Effector memory CD8-positive, alpha-beta T cell (primary cell): ENCODE measurements at regions not wholly inside any gene's neighbourhood (a gene's known extent, or its start where the extent isn't known, plus 50 kb on each side); places are given as distances from the start of the nearest gene placed in this dataset.

Experiments
- ATAC-seq: fragments of 150-1000 bp; cut with Tn5 transposase; replicated peaks from 2 replicates; pipeline ENCODE4 v1.10.0; 2021; ENCODE audit warnings: mild to moderate bottlenecking, moderate library complexity
- DNase-seq, 3 experiments: peaks; one replicate each; pipeline ENCODE4 v3.0.0; 2021
- H3K27ac Mint-ChIP-seq, 2 donors: one replicate each; pipeline ENCODE4 v1.8.0; 2022; ENCODE audit warnings: mild to moderate bottlenecking in 2 of 2, mixed read lengths in 2 of 2, moderate library complexity in 2 of 2
- H3K27me3 Mint-ChIP-seq, 2 donors: one replicate each; pipeline ENCODE4 v1.8.0; 2022; ENCODE audit warnings: mixed read lengths in 2 of 2
- H3K36me3 Mint-ChIP-seq: one replicate; pipeline ENCODE4 v1.8.0; 2022; ENCODE audit warnings: mild to moderate bottlenecking, moderate library complexity, mixed read lengths; ENCODE audit not compliant: insufficient read depth
- H3K4me1 Mint-ChIP-seq, 2 donors: one replicate each; pipeline ENCODE4 v1.8.0; 2022; ENCODE audit warnings: low read depth in 2 of 2, mixed read lengths in 2 of 2
- H3K4me3 Mint-ChIP-seq, 2 donors: one replicate each; pipeline ENCODE4 v1.8.0; 2022; ENCODE audit warnings: mild to moderate bottlenecking in 2 of 2, mixed read lengths in 2 of 2, moderate library complexity in 2 of 2
- H3K9me3 Mint-ChIP-seq, 2 donors: one replicate each; pipeline ENCODE4 v1.8.0; 2022; ENCODE audit warnings: mixed read lengths in 2 of 2

GRCh38 chr2:195369218-195369587, 287.8 kb upstream of the SLC39A10 start:
- Mint-ChIP-seq H3K4me1 (peaks cover 0 to 7% of the 10 kb centered on the region in 2 donors), H3K27ac (peak overlapping the region; percentile 65 to 87), H3K36me3 (no peaks in the 10 kb centered on the region), H3K27me3 (no peaks in the 10 kb centered on the region), H3K9me3 (peaks cover 3 to 15% of the 10 kb centered on the region in 2 donors), H3K4me3 (peak overlapping the region; percentile 53 to 73)
- DNase-seq = no peak
- no peak for ATAC-seq

GRCh38 chr2:195368249-195369217, 288.5 kb upstream of the SLC39A10 start:
- H3K4me1 Mint-ChIP-seq = peaks cover 0 to 7% of the 10 kb centered on the region in 2 donors
- H3K27ac Mint-ChIP-seq = peak overlapping the region; percentile 65 to 87
- peak; percentile 31 for ATAC-seq

GRCh38 chr2:195367809-195368208, 289.2 kb upstream of the SLC39A10 start:
- Mint-ChIP-seq H3K27ac (peak overlapping the region in 1 of 2 donors; percentile 87), H3K4me1 (peaks cover 0 to 7% of the 10 kb centered on the region in 2 donors), H3K4me3 (peak overlapping the region; percentile 53 to 73), H3K9me3 (peaks cover 3 to 15% of the 10 kb centered on the region in 2 donors), H3K36me3 (no peaks in the 10 kb centered on the region), H3K27me3 (no peaks in the 10 kb centered on the region)
- DNase-seq = no peak
- ATAC-seq = no peak

More at GRCh38 chr2:195368249-195369217, 288.5 kb upstream of the SLC39A10 start:
- H3K4me3 Mint-ChIP-seq = peak overlapping the region; percentile 53 to 73
- H3K9me3 Mint-ChIP-seq = peaks cover 3 to 15% of the 10 kb centered on the region in 2 donors
- no peaks in the 10 kb centered on the region for H3K27me3 Mint-ChIP-seq
- DNase-seq = no peak
- no peaks in the 10 kb centered on the region for H3K36me3 Mint-ChIP-seq

DNA sequence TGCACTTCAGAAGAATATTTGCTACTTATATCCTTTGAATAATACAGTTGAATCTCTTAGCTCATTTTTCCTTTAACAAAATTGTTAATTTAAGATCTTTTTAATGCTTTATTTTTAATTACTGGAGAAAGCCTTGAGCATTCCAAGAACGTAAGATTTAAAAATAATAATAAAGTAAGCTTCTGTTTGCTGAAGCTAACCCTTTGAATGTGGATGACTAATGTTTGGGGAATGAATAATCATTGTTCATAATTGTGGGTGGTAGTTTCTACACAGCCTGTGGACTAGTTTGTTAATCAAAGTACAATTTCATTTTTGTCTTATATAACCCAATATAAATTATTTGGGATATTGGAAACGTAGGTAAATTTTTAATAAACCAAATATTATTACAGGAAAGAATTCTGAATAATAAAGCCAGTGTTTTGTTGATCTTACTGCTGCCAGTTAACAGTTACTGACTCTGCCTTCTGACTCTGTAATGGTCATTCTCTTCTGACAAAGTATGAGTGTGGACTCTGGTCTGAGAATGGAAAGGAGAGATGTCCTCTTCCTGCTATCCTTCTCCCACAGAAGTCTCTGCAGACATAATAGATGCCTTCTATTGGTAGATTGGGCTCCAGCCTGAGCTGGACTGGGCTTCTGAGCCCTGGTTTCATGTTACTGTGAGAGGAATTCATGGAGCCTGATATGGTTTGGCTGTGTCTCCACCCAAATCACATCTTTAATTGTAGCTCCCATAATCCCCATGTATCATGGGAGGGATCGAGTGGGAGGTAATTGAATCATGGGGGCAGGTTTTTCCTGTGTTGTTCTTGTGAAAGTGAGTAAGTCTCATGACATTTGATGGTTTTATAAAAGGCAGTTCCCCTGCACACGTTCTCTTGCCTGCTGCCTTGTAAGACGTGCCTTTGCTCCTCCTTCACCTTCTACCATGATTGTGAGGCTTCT, 292.7 kb upstream of the SLC39A10 start:
- Mint-ChIP-seq H3K27me3 (no peaks in the 10 kb centered on the region), H3K4me1 (peaks cover 0 to 8% of the 10 kb centered on the region in 2 donors), H3K27ac (no peak overlapping the region), H3K9me3 (peaks cover 3 to 15% of the 10 kb centered on the region in 2 donors), H3K4me3 (no peak overlapping the region), H3K36me3 (no peaks in the 10 kb centered on the region)
- DNase-seq = no peak
- no peak for ATAC-seq

DNA sequence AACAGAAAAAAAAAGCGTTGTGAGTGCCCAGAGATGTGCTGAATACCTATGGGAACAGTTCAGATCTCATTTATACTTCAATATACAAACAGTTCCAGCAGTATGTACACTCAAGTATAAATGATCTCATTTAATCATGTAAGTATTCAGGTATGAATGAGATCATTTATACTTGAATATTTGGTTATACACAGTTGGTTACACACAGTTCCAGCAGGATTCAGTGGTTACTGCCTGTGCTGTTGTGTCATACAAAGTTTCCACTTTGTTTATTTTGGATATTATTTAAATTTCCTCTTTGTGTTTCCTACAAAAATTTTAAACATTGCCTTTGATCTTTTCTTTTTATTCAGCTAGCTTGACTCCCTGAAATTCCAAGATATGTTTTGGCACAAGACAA, 293.5 kb upstream of the SLC39A10 start:
- Mint-ChIP-seq H3K27ac (no peak overlapping the region), H3K9me3 (peaks cover 3 to 15% of the 10 kb centered on the region in 2 donors), H3K4me3 (no peak overlapping the region), H3K36me3 (no peaks in the 10 kb centered on the region), H3K4me1 (peaks cover 0 to 12% of the 10 kb centered on the region in 2 donors), H3K27me3 (no peaks in the 10 kb centered on the region)
- DNase-seq (no peak), ATAC-seq (no peak)

- ATAC-seq = no peak
- H3K27ac Mint-ChIP-seq = no peak overlapping the region
- H3K27me3 Mint-ChIP-seq = no peaks in the 10 kb centered on the region
- no peak for DNase-seq
- peaks cover 3 to 8% of the 10 kb centered on the region in 2 donors for H3K9me3 Mint-ChIP-seq
- H3K36me3 Mint-ChIP-seq = no peaks in the 10 kb centered on the region
- H3K4me1 Mint-ChIP-seq = peaks cover 0 to 7% of the 10 kb centered on the region in 2 donors
- no peak overlapping the region for H3K4me3 Mint-ChIP-seq
Observed at GRCh38 chr2:195360242-195360641, 296.8 kb upstream of the SLC39A10 start.

DNA sequence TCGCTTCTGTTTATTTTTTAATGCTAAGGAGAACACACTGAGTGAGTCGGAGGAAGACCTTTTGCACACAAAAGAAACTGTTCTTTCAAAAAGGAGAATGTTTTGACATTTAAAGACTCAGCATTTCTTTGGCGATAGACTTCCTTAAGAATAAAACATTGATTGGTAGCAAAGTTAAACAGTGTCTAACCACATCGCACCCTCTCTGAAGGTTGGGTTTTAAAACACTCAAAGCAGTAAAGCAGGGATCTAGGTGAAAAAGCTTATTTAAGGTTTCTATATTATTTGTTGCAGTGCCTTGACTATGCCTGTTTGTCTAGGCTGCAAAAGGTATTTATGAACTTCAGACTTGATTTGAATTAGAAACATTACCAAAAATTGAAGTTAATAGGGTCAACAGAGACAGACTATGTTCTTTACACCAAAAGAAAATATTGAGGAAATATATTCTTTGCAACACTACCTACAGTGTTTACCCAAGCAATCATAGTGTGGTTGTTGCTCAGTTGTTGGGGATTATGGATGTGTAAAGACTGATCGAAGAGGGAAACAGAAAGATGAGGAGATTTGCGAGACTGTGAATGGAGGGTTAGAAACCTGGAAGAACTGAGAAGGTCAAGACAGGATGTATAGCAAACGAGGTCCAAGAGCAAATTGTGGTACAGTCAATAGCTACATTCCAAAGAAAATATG, 297.8 kb upstream of the SLC39A10 start:
- Mint-ChIP-seq H3K27me3 (no peaks in the 10 kb centered on the region), H3K4me3 (no peak overlapping the region), H3K36me3 (no peaks in the 10 kb centered on the region), H3K4me1 (peaks cover 0 to 7% of the 10 kb centered on the region in 2 donors), H3K27ac (no peak overlapping the region), H3K9me3 (no peaks in the 10 kb centered on the region)
- ATAC-seq (no peak), DNase-seq (no peak)

GRCh38 chr2:195356920-195357440, 300.0 kb upstream of the SLC39A10 start:
- H3K9me3 Mint-ChIP-seq = no peaks in the 10 kb centered on the region
- ATAC-seq = no peak
- no peaks in the 10 kb centered on the region for H3K27me3 Mint-ChIP-seq
- H3K4me3 Mint-ChIP-seq = no peak overlapping the region
- H3K36me3 Mint-ChIP-seq = no peaks in the 10 kb centered on the region
- H3K4me1 Mint-ChIP-seq = peaks cover 0 to 7% of the 10 kb centered on the region in 2 donors
- DNase-seq = no peak
- no peak overlapping the region for H3K27ac Mint-ChIP-seq

DNA sequence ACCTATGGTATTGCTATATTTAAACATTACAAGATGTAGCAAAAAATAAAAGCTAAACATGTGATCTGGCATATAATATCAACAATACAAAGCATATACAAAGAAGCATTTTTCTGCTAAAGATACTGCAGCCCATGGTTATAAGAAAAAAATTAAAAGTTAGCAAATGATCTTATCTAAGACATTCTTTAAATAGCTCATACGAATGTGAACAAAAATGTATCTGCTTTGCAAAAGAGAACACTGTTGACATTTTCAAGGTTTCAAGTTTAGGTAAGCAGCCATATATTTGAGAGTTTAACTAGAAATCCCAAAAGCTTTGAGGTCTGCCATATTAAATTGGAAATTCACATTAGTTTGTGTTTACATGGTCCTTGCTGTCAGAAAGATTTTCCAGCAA, 301.0 kb upstream of the SLC39A10 start:
- Mint-ChIP-seq H3K9me3 (no peaks in the 10 kb centered on the region), H3K27me3 (no peaks in the 10 kb centered on the region), H3K27ac (no peak overlapping the region), H3K36me3 (no peaks in the 10 kb centered on the region), H3K4me1 (peaks cover 0 to 7% of the 10 kb centered on the region in 2 donors), H3K4me3 (no peak overlapping the region)
- DNase-seq (no peak), ATAC-seq (no peak)

GRCh38 chr2:195352581-195352980, 304.4 kb upstream of the SLC39A10 start:
- H3K36me3 Mint-ChIP-seq = no peaks in the 10 kb centered on the region
- ATAC-seq = no peak
- no peak for DNase-seq
- H3K4me3 Mint-ChIP-seq = no peak overlapping the region
- H3K9me3 Mint-ChIP-seq = peaks cover 0 to 3% of the 10 kb centered on the region in 2 donors
- H3K27ac Mint-ChIP-seq = no peak overlapping the region
- no peaks in the 10 kb centered on the region for H3K27me3 Mint-ChIP-seq
- no peaks in the 10 kb centered on the region for H3K4me1 Mint-ChIP-seq

DNA sequence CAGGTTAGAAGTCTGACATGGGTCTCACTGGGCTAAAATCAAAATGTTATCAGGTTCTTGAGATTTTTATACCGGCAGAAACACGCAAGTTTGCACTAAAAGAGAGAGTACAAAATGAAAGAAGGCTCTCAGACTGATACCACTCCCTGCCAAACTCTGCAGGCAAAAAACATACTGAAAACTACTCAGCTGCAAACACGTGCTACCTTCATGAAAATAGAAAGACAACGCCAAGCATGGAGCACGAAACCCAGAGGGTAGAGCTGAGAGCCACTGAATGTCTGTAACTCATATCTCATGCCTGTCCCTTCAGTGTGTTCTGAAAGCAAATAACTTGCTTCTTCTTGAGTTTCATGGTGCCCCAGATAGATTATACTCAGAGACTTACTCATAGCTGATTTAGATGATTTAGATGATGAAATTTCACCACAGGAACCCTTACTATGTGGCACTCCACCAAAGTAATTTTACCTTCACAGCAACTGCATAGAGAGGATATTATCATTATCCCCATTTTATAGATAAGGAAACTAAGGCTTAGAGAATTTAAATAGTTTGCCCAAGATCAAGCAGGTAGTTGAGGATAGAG, 313.0 kb upstream of the SLC39A10 start:
- no peak overlapping the region for H3K27ac Mint-ChIP-seq
- H3K36me3 Mint-ChIP-seq = no peaks in the 10 kb centered on the region
- DNase-seq (no peak), ATAC-seq (no peak)
- no peak overlapping the region for H3K4me3 Mint-ChIP-seq
- H3K4me1 Mint-ChIP-seq = no peaks in the 10 kb centered on the region
- no peaks in the 10 kb centered on the region for H3K9me3 Mint-ChIP-seq
- no peaks in the 10 kb centered on the region for H3K27me3 Mint-ChIP-seq

- no peak overlapping the region for H3K27ac Mint-ChIP-seq
- DNase-seq = no peak
- H3K27me3 Mint-ChIP-seq = no peaks in the 10 kb centered on the region
- no peak for ATAC-seq
- no peak overlapping the region for H3K4me3 Mint-ChIP-seq
- no peaks in the 10 kb centered on the region for H3K4me1 Mint-ChIP-seq
- H3K9me3 Mint-ChIP-seq = no peaks in the 10 kb centered on the region
- no peaks in the 10 kb centered on the region for H3K36me3 Mint-ChIP-seq
Observed at GRCh38 chr2:195343540-195343939, 313.5 kb upstream of the SLC39A10 start.
